HG02973 (cell line): ENCODE measurements at regions not wholly inside any gene's neighbourhood (a gene's known extent, or its start where the extent isn't known, plus 50 kb on each side); places are given as distances from the start of the nearest gene placed in this dataset.
"Not testable (repeated sequence)": the region's sequence is repeated elsewhere in the genome, so short reads cannot be mapped to it uniquely, and the experiment has no call there.

Experiments used
- ATAC-seq: cut with Tn5 transposase; IDR thresholded peaks from one replicate; pipeline ENCODE4 v1.9.1; 2021; ENCODE audit warnings: moderate library complexity; ENCODE audit not compliant: unreplicated experiment

GRCh38 chr6:4725136-4725760 is 51.0 kb upstream of the CDYL start:
- not testable (repeated sequence) for ATAC-seq

GRCh38 chr6:4724727-4725126 is 51.5 kb upstream of the CDYL start:
- ATAC-seq, result not testable (repeated sequence)

- ATAC-seq, result no peak
These were observed 52.8 kb upstream of the CDYL start for GRCh38 chr6:4723383-4723782.

- not testable (repeated sequence) for ATAC-seq
These were observed 54.8 kb upstream of the CDYL start for GRCh38 chr6:4721368-4721767.

- ATAC-seq, result no peak
These were observed 56.7 kb upstream of the CDYL start for GRCh38 chr6:4719491-4719890.

GRCh38 chr6:4717856-4718255 is 58.3 kb upstream of the CDYL start:
- ATAC-seq, result no peak

GRCh38 chr6:4717124-4717523 is 59.1 kb upstream of the CDYL start:
- no peak for ATAC-seq

GRCh38 chr6:4714961-4715501 is 61.2 kb upstream of the CDYL start:
- no peak for ATAC-seq

- ATAC-seq, result no peak
These were observed 63.9 kb upstream of the CDYL start for GRCh38 chr6:4712291-4712690.

- no peak for ATAC-seq
These were observed 69.2 kb upstream of the CDYL start for GRCh38 chr6:4707011-4707410.

- no peak for ATAC-seq
These were observed 70.4 kb upstream of the CDYL start for GRCh38 chr6:4705809-4706208.

GRCh38 chr6:4703382-4703781 is 72.8 kb upstream of the CDYL start:
- ATAC-seq, result no peak

GRCh38 chr6:4698901-4699659 is 77.1 kb upstream of the CDYL start:
- no peak for ATAC-seq

- no peak for ATAC-seq
These were observed 82.8 kb upstream of the CDYL start for GRCh38 chr6:4693173-4693970.

GRCh38 chr6:4692664-4693063 is 83.5 kb upstream of the CDYL start:
- no peak for ATAC-seq

GRCh38 chr6:4687989-4688947 is 87.9 kb upstream of the CDYL start:
- ATAC-seq, result no peak

- ATAC-seq, result no peak
These were observed 88.6 kb upstream of the CDYL start for GRCh38 chr6:4687656-4687988.

GRCh38 chr6:4682431-4683097 is 93.6 kb upstream of the CDYL start:
- no peak for ATAC-seq

- no peak for ATAC-seq
These were observed 97.5 kb upstream of the CDYL start for GRCh38 chr6:4678506-4679300.
